Astrocyte of the cerebellum (primary cell): ENCODE measurements at regions not wholly inside any gene's neighbourhood (a gene's known extent, or its start where the extent isn't known, plus 50 kb on each side); places are given as distances from the start of the nearest gene placed in this dataset.
"Not testable (repeated sequence)": the region's sequence is repeated elsewhere in the genome, so short reads cannot be mapped to it uniquely, and the experiment has no call there.

Experiments
- DNase-seq: peaks from one replicate; pipeline ENCODE4 v3.0.0-alpha.2; 2011; ENCODE audit warnings: low read depth
- H3K4me3 ChIP-seq: 2 replicates; pipeline ENCODE4 v1.5.1; 2011; ENCODE audit warnings: mild to moderate bottlenecking, low read depth, low read length, moderate library complexity
- CTCF ChIP-seq: IDR thresholded peaks from 2 replicates; pipeline ENCODE4 v1.5.1; 2012; ENCODE audit warnings: low read length, low read depth, moderate library complexity, mild to moderate bottlenecking; ENCODE audit errors: missing control alignments
- in situ Hi-C: cut with HindIII; loops from 2 replicates; pipeline ENCODE4 v1.10.0; 2017; ENCODE audit warnings: low sequenced_read_pairs

GRCh38 chr16:7772722-7773121, 440.1 kb downstream of the RBFOX1 start:
- in situ Hi-C loops = no loop called here
- no peak for TF ChIP-seq CTCF
- DNase-seq = no peak
- no peak overlapping the region for H3K4me3 ChIP-seq

- DNase-seq, H3K4me3 ChIP-seq, in situ Hi-C loops: not testable (repeated sequence)
These were observed 436.4 kb downstream of the RBFOX1 start for GRCh38 chr16:7769091-7769490.

- H3K4me3 ChIP-seq = no peak overlapping the region
- in situ Hi-C loops = no loop called here
- DNase-seq = no peak
- TF ChIP-seq CTCF = no peak
These were observed 432.5 kb downstream of the RBFOX1 start for GRCh38 chr16:7765079-7765550.

- in situ Hi-C loops = no loop called here
- no peak for TF ChIP-seq CTCF
- no peak overlapping the region for H3K4me3 ChIP-seq
- DNase-seq = no peak
These were observed 430.5 kb downstream of the RBFOX1 start for GRCh38 chr16:7763111-7763510.
